OCI-LY1 (cell line): ENCODE measurements at regions not wholly inside any gene's neighbourhood (a gene's known extent, or its start where the extent isn't known, plus 50 kb on each side); places are given as distances from the start of the nearest gene placed in this dataset.

Experiments used
- H2AFZ ChIP-seq: fragments of 200-600 bp; sonication (generic), shearing (Covaris generic); 2 replicates; pipeline ENCODE4 v1.6.0; 2014; ENCODE audit warnings: antibody characterized with exemption, mild to moderate bottlenecking, low read length
- H3F3A ChIP-seq: fragments of 200-600 bp; sonication (generic), shearing (Covaris generic); 2 replicates; pipeline ENCODE4 v1.6.0; 2014; ENCODE audit warnings: mild to moderate bottlenecking, antibody characterized with exemption, low read length, moderate library complexity; ENCODE audit not compliant: insufficient read depth
- H3K27ac ChIP-seq: fragments of 200-600 bp; sonication (generic); 2 replicates; pipeline ENCODE4 v1.5.1; 2014; ENCODE audit warnings: low read length, mixed run types, mild to moderate bottlenecking, low read depth; ENCODE audit not compliant: poor library complexity, severe bottlenecking
- H3K27me3 ChIP-seq: fragments of 200-600 bp; sonication (generic); 2 replicates; pipeline ENCODE4 v1.6.0; 2014; ENCODE audit warnings: antibody characterized with exemption, mild to moderate bottlenecking, low read length, moderate library complexity; ENCODE audit not compliant: insufficient read depth
- H3K36me3 ChIP-seq: fragments of 200-600 bp; sonication (generic); 2 replicates; pipeline ENCODE4 v1.6.1; 2014; ENCODE audit warnings: mild to moderate bottlenecking, antibody characterized with exemption, low read length, moderate library complexity, mixed read lengths; ENCODE audit not compliant: insufficient read depth
- H3K4me1 ChIP-seq: fragments of 200-600 bp; sonication (generic); 2 replicates; pipeline ENCODE4 v1.5.1; 2014; ENCODE audit warnings: mild to moderate bottlenecking, low read length, moderate library complexity; ENCODE audit not compliant: insufficient read depth, severe bottlenecking
- H3K4me2 ChIP-seq: fragments of 200-600 bp; sonication (generic), shearing (Covaris generic); 2 replicates; pipeline ENCODE4 v1.6.1; 2014; ENCODE audit warnings: low read length
- H3K4me3 ChIP-seq: fragments of 200-600 bp; sonication (generic); 2 replicates; pipeline ENCODE4 v1.5.1; 2014; ENCODE audit warnings: low read length, low read depth, mild to moderate bottlenecking, mixed read lengths; ENCODE audit not compliant: poor library complexity, severe bottlenecking
- H3K79me2 ChIP-seq: fragments of 200-600 bp; shearing (Covaris generic); 2 replicates; pipeline ENCODE4 v1.6.1; 2016; ENCODE audit warnings: mixed run types, low read length, mixed read lengths; ENCODE audit not compliant: insufficient read depth
- H3K9ac ChIP-seq: fragments of 200-600 bp; sonication (generic), shearing (Covaris generic); 2 replicates; pipeline ENCODE4 v1.6.1; 2014; ENCODE audit warnings: mild to moderate bottlenecking, low read length, mixed read lengths
- H3K9me2 ChIP-seq: fragments of 200-600 bp; sonication (generic), shearing (Covaris generic); 2 replicates; pipeline ENCODE4 v1.6.1; 2014; ENCODE audit warnings: low read depth, mild to moderate bottlenecking, low read length, mixed read lengths
- H3K9me3 ChIP-seq: fragments of 200-600 bp; shearing (Covaris generic); 2 replicates; pipeline ENCODE4 v1.6.1; 2014; ENCODE audit warnings: low read length, mixed read lengths
- H4K20me1 ChIP-seq: fragments of 200-600 bp; sonication (generic), shearing (Covaris generic); 2 replicates; pipeline ENCODE4 v1.6.0; 2016; ENCODE audit warnings: mild to moderate bottlenecking, low read length; ENCODE audit not compliant: insufficient read depth
- EZH2 ChIP-seq: fragments of 200-600 bp; sonication (generic), shearing (Covaris generic); IDR thresholded peaks from 2 replicates; pipeline ENCODE4 v1.8.0; 2017; ENCODE audit warnings: borderline replicate concordance, mixed run types, mild to moderate bottlenecking, antibody characterized with exemption, low read length, moderate library complexity, mixed read lengths
- TF ChIP-seq, protein P1 (sequence below): fragments of 200-600 bp; sonication (generic), shearing (Covaris generic); IDR thresholded peaks from 2 replicates; pipeline ENCODE4 v1.5.1; 2017; ENCODE audit warnings: mild to moderate bottlenecking, antibody characterized with exemption, low read length, moderate library complexity, mixed read lengths

DNA sequence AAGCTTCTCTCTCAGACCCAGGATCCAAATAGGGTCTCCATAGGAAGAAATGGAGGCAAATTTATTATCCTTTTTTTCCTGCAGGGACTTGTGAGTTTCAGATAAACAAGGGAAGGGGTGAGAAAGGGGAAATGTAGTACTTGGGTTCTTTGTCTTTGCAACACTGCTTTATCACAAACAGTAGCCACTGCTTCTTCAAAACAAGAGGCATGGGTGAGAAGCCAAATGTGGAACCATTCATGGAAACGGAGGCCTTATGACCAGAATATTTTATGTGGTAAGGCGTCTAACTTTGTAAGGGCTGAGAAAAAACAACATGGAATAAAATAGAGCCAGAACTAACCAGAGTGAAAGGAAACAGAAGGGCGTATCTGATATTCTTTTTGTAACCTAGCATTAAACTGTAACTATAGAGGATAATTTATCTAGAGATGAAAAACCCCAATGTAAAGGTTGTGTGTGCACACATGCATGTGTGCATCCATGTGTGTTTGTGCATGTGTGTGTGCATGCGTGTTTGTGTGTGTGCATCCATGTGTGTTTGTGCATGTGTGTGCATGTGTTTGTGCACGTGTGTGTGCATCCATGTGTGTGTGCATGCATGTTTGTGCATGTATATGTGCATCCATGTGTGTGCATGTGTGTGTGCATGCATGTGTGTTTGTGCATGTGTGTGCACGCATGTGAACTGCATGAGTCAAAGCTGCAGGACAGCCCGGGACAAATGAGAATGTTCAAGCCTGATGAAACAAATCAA is 143.3 kb upstream of the SMLR1 start:
- no peak overlapping the region for H3K9ac ChIP-seq
- no peaks in the 10 kb centered on the region for H3K79me2 ChIP-seq
- H3K27ac ChIP-seq, result no peak overlapping the region
- H3K36me3 ChIP-seq, result no peaks in the 10 kb centered on the region
- H3K9me2 ChIP-seq, result no peaks in the 10 kb centered on the region
- H3K4me2 ChIP-seq, result no peak overlapping the region
- no peaks in the 10 kb centered on the region for H3K9me3 ChIP-seq
- TF ChIP-seq, protein P1, sequence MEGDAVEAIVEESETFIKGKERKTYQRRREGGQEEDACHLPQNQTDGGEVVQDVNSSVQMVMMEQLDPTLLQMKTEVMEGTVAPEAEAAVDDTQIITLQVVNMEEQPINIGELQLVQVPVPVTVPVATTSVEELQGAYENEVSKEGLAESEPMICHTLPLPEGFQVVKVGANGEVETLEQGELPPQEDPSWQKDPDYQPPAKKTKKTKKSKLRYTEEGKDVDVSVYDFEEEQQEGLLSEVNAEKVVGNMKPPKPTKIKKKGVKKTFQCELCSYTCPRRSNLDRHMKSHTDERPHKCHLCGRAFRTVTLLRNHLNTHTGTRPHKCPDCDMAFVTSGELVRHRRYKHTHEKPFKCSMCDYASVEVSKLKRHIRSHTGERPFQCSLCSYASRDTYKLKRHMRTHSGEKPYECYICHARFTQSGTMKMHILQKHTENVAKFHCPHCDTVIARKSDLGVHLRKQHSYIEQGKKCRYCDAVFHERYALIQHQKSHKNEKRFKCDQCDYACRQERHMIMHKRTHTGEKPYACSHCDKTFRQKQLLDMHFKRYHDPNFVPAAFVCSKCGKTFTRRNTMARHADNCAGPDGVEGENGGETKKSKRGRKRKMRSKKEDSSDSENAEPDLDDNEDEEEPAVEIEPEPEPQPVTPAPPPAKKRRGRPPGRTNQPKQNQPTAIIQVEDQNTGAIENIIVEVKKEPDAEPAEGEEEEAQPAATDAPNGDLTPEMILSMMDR, result no peak
- TF ChIP-seq EZH2, result no peak
- no peaks in the 10 kb centered on the region for H3K4me1 ChIP-seq
- H3K27me3 ChIP-seq, result no peaks in the 10 kb centered on the region
- H4K20me1 ChIP-seq, result no peaks in the 10 kb centered on the region
- H3F3A ChIP-seq, result no peaks in the 10 kb centered on the region
- H3K4me3 ChIP-seq, result no peak overlapping the region
- H2AFZ ChIP-seq, result no peak overlapping the region

DNA sequence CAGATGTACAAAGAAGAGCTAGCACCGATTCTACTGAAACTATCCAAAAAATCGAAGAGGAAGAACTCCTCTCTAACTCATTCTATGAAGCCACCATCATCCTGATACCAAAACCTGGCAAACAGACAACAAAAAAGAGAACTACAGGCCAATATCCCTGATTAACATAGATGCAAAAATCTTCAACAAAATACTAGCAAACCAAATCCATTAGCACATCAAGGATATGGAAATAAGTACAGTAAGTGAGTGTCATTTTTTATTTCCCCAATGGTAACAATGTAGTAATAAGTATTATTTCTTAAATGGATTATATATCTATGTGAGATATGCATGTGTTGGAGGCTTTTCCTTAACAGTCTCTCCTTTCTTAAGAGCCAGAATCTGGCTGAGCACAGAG is 134.5 kb upstream of the SMLR1 start:
- no peak overlapping the region for H2AFZ ChIP-seq
- no peaks in the 10 kb centered on the region for H3K79me2 ChIP-seq
- H3K9me2 ChIP-seq, result no peaks in the 10 kb centered on the region
- H3K9me3 ChIP-seq, result no peaks in the 10 kb centered on the region
- no peaks in the 10 kb centered on the region for H4K20me1 ChIP-seq
- no peaks in the 10 kb centered on the region for H3K4me1 ChIP-seq
- TF ChIP-seq EZH2, result no peak
- TF ChIP-seq, protein P1, result no peak
- H3K4me2 ChIP-seq, result no peak overlapping the region
- H3K36me3 ChIP-seq, result no peaks in the 10 kb centered on the region
- no peak overlapping the region for H3K4me3 ChIP-seq
- no peaks in the 10 kb centered on the region for H3K27me3 ChIP-seq
- H3K9ac ChIP-seq, result no peak overlapping the region
- no peak overlapping the region for H3K27ac ChIP-seq
- H3F3A ChIP-seq, result no peaks in the 10 kb centered on the region

DNA sequence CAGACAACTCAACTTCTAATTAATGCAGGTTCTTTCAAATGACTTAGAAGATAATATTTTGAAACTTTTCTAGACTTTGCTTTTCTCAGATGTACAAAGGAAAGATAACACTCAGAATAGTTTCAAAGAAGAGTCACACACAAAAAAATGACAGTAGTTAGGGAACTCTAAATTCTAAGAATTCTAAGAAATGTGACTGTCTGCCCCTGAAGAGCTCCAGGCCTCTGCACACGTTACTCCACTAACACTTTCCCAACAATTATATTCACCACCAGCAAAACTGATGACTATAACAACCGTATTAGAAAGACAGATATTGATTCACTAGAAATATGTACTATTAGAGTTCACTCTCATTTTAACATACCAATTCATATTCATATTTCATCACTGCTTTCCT is 133.3 kb upstream of the SMLR1 start:
- Histone ChIP-seq H4K20me1 (no peaks in the 10 kb centered on the region), H3K79me2 (no peaks in the 10 kb centered on the region), H3K4me1 (no peaks in the 10 kb centered on the region), H3K36me3 (no peaks in the 10 kb centered on the region), H3K9ac (no peak overlapping the region), H3K27me3 (no peaks in the 10 kb centered on the region), H2AFZ (no peak overlapping the region), H3K27ac (no peak overlapping the region), H3K4me2 (no peak overlapping the region), H3K9me2 (no peaks in the 10 kb centered on the region), H3K9me3 (no peaks in the 10 kb centered on the region), H3K4me3 (no peak overlapping the region), H3F3A (no peaks in the 10 kb centered on the region)
- TF ChIP-seq, protein P1, result no peak
- TF ChIP-seq EZH2, result no peak
